Right lobe of liver (tissue), 6 donors: ENCODE measurements at regions not wholly inside any gene's neighbourhood (a gene's known extent, or its start where the extent isn't known, plus 50 kb on each side); places are given as distances from the start of the nearest gene placed in this dataset.
"Not testable (repeated sequence)": the region's sequence is repeated elsewhere in the genome, so short reads cannot be mapped to it uniquely, and the experiment has no call there.

Source experiments
- ATAC-seq, 4 donors: fragments of 200-7000 bp; cut with Tn5 transposase; one replicate each; pipeline ENCODE4 v1.9.1; 2020; ENCODE audit warnings: mild to moderate bottlenecking in 4 of 4, moderate library complexity in 4 of 4
- DNase-seq, 3 donors: peaks; one replicate each; pipeline ENCODE4 v3.0.0-alpha.2; 2020
- H3K27ac ChIP-seq, 3 donors: fragments of 200-600 bp; one replicate each; pipeline ENCODE4 v1.8.0; 2022
- H3K27me3 ChIP-seq, 2 donors: fragments of 200-600 bp; one replicate each; pipeline ENCODE4 v1.8.0; 2022
- H3K36me3 ChIP-seq, 4 donors: fragments of 200-600 bp; sonication (generic) in 1 of 4; one replicate each; pipeline versions ENCODE4 v1.5.1 to v1.8.0; 2017 to 2022; ENCODE audit warnings: control low read depth in 1 of 4
- H3K4me1 ChIP-seq, 4 donors: fragments of 200-600 bp; sonication (generic) in 1 of 4; one replicate each; pipeline versions ENCODE4 v1.5.1 to v1.8.0; 2017 to 2022; ENCODE audit warnings: control low read depth in 1 of 4
- H3K4me3 ChIP-seq, 3 donors: fragments of 200-600 bp; one replicate each; pipeline ENCODE4 v1.8.0; 2022
- H3K9me3 ChIP-seq, 4 donors: fragments of 200-600 bp; sonication (generic) in 1 of 4; one replicate each; pipeline versions ENCODE4 v1.5.1 to v1.8.0; 2017 to 2022; ENCODE audit warnings: control low read depth in 1 of 4
- CTCF ChIP-seq, 4 donors: fragments of 200-600 bp in 3 of 4; fragments of 450-650 bp in 1 of 4; IDR thresholded peaks; one replicate each; pipeline versions ENCODE4 v1.5.1 to v1.8.0; 2016 to 2022; ENCODE audit warnings: antibody characterized with exemption in 4 of 4, mild to moderate bottlenecking in 2 of 4
- POLR2A ChIP-seq: fragments of 450-650 bp; IDR thresholded peaks from one replicate; pipeline ENCODE4 v1.6.1; 2017; ENCODE audit warnings: antibody characterized with exemption, mild to moderate bottlenecking
- WGBS: methylation state at CpG from one replicate; pipeline ENCODE4 v1.1.6; 2018; ENCODE audit warnings: low coverage, low lambda C conversion rate; ENCODE audit not compliant: insufficient coverage; ENCODE audit errors: missing lambda C conversion rate; 5-methylcytosine and 5-hydroxymethylcytosine counted together
- intact Hi-C, 2 donors: fragments of 100-400 bp; cut with DNase I; formaldehyde crosslinking; loops; one replicate each; pipeline versions ENCODE4 v1.11.2 to v1.14.1; 2022
- donor health status: DM: no; HTN: yes; CAD: no.
- donor health status: DM: no; HTN: no; CAD: no.
- donor health status: DM: no; HTN: no; CAD: no.
- donor health status: DM: no; HTN: yes; CAD: no.
- donor health status: DM: no; HTN: yes; CAD: no.

GRCh38 chr6:139981066-139981624 lies 606.7 kb upstream of the CITED2 start:
- Histone ChIP-seq H3K9me3 (no peaks in the 10 kb centered on the region), H3K36me3 (no peaks in the 10 kb centered on the region), H3K4me3 (no peak overlapping the region), H3K4me1 (no peaks in the 10 kb centered on the region), H3K27ac (no peak overlapping the region), H3K27me3 (no peaks in the 10 kb centered on the region)
- DNase-seq (no peak), ATAC-seq (no peak)
- TF ChIP-seq POLR2A (no peak), CTCF (IDR thresholded peaks at IDR 0.05) (no peak)
- WGBS: 89% methylated on average over 1 of the region's 1 CpG
- intact Hi-C loops: no loop called here

- WGBS: 30% methylated on average over 2 of the region's 3 CpGs
- peak in 1 of 4 donors; percentile 39 for ATAC-seq
- DNase-seq, H3K36me3 ChIP-seq, H3K4me3 ChIP-seq, H3K4me1 ChIP-seq, H3K9me3 ChIP-seq, H3K27me3 ChIP-seq, H3K27ac ChIP-seq, intact Hi-C loops: not testable (repeated sequence)
These were observed 606.2 kb upstream of the CITED2 start for GRCh38 chr6:139980631-139981030.

GRCh38 chr6:139979021-139979725 lies 604.7 kb upstream of the CITED2 start:
- intact Hi-C loops: no loop called here
- WGBS: 75% methylated on average over 5 of the region's 7 CpGs

GRCh38 chr6:139977887-139978332 lies 603.5 kb upstream of the CITED2 start:
- H3K27ac ChIP-seq: no peak overlapping the region
- no peaks in the 10 kb centered on the region for H3K9me3 ChIP-seq
- TF ChIP-seq POLR2A (no peak), CTCF (IDR thresholded peaks at IDR 0.05) (no peak)
- intact Hi-C loops: no loop called here
- no peak overlapping the region for H3K4me3 ChIP-seq
- no peaks in the 10 kb centered on the region for H3K4me1 ChIP-seq
- no peaks in the 10 kb centered on the region for H3K36me3 ChIP-seq
- 18% methylated on average over 2 of the region's 2 CpGs for WGBS
- DNase-seq (peak in 1 of 3 donors; percentile 33), ATAC-seq (peak in 3 of 4 donors; percentile 35 to 49 (median 40))
- no peaks in the 10 kb centered on the region for H3K27me3 ChIP-seq

More at GRCh38 chr6:139979021-139979725, 604.7 kb upstream of the CITED2 start:
- ATAC-seq: no peak
- DNase-seq: no peak
- Histone ChIP-seq H3K36me3 (no peaks in the 10 kb centered on the region), H3K4me3 (no peak overlapping the region), H3K27me3 (no peaks in the 10 kb centered on the region), H3K9me3 (no peaks in the 10 kb centered on the region), H3K27ac (peak overlapping the region in 1 of 3 donors; percentile 5), H3K4me1 (no peaks in the 10 kb centered on the region)
- TF ChIP-seq CTCF (IDR thresholded peaks at IDR 0.05) (no peak), POLR2A (no peak)

- DNase-seq: no peak
- TF ChIP-seq CTCF (IDR thresholded peaks at IDR 0.05) (no peak), POLR2A (no peak)
- Histone ChIP-seq H3K36me3 (no peaks in the 10 kb centered on the region), H3K4me3 (no peak overlapping the region), H3K4me1 (no peaks in the 10 kb centered on the region), H3K27me3 (no peaks in the 10 kb centered on the region), H3K27ac (peak overlapping the region in 1 of 3 donors; percentile 45), H3K9me3 (no peaks in the 10 kb centered on the region)
- intact Hi-C loops: no loop called here
- peak; percentile 73 to 92 (median 77) for ATAC-seq
- 37% methylated on average over 3 of the region's 3 CpGs for WGBS
These were observed 599.4 kb upstream of the CITED2 start for GRCh38 chr6:139973669-139974344.
